Suppressor macrophage (primary cell): ENCODE measurements at regions not wholly inside any gene's neighbourhood (a gene's known extent, or its start where the extent isn't known, plus 50 kb on each side); places are given as distances from the start of the nearest gene placed in this dataset.
"Not testable (repeated sequence)": the region's sequence is repeated elsewhere in the genome, so short reads cannot be mapped to it uniquely, and the experiment has no call there.

Experiments used
- DNase-seq, 4 experiments: peaks; one replicate each; pipeline ENCODE4 v3.0.0-alpha.2; 2020 to 2022

DNA sequence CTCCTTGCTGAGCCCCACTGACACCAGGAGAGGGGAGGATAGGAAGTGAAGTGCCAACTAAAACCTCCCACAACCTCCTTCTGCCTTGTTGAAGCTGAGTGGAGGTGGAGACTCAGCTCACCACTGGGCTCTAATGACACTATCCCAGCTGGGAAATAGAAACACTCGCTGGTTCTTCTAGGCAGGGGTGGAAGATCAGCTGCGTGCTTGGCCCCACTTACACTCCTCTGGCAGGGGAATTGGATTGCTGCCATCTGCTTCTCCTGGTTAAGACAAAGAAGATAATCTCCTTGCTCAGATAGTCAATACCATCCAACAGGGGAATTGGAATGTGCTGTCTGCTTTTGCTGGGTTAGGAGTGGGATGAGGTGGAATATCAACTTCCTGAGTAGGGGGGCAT lies 392.5 kb downstream of the ZNF674 start:
- DNase-seq: no peak

DNA sequence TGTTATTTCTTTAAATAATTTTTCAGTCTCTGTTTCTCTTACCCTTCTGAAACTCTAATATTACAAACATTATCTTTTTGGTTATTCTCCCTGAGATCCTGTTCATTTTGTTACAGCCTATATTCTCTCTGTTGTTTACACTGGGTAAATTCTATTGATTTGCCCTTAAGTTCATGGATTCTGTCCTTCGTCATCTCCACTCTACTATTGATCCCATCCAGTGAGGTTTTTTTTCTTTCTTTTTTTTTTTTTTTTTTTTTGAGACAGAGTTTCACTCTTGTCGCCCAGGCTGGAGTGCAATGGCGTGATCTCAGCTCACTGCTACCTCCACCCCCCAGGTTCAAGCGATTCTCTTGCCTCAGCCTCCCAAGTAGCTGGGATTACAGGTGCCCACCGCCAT lies 393.9 kb downstream of the ZNF674 start:
- DNase-seq: not testable (repeated sequence)

- no peak for DNase-seq
Measured at GRCh38 chrX:46144566-46144965, 400.7 kb downstream of the ZNF674 start.

GRCh38 chrX:46140272-46140671 lies 404.9 kb downstream of the ZNF674 start:
- no peak for DNase-seq

GRCh38 chrX:46130247-46130646 lies 415.0 kb downstream of the ZNF674 start:
- DNase-seq: no peak

GRCh38 chrX:46125111-46125510 lies 420.1 kb downstream of the ZNF674 start:
- DNase-seq: peak; percentile 1 to 48 (median 22)

DNA sequence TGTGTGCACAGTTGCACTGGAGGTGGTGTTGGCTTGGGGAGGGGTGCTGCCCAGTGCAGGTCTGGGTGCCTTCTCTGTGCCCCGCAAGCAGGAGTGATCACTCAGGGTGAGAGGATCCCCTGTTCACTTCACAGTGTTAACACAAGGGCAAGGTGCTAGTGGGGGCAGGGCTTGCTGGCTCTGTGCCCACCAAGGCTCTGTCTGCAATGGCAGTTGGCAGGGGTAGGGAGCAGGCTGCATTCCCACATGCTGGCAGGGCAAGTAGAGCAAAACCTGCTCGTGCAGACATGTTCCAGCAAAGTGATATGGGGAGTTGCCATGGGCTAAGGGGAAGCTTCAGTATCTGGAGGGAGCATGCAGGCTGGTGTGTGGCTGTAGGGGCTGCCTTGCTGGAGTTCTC lies 428.0 kb downstream of the ZNF674 start:
- no peak for DNase-seq

GRCh38 chrX:46087310-46087709 lies 457.9 kb downstream of the ZNF674 start:
- not testable (repeated sequence) for DNase-seq

GRCh38 chrX:46080121-46080520 lies 465.1 kb downstream of the ZNF674 start:
- not testable (repeated sequence) for DNase-seq

DNA sequence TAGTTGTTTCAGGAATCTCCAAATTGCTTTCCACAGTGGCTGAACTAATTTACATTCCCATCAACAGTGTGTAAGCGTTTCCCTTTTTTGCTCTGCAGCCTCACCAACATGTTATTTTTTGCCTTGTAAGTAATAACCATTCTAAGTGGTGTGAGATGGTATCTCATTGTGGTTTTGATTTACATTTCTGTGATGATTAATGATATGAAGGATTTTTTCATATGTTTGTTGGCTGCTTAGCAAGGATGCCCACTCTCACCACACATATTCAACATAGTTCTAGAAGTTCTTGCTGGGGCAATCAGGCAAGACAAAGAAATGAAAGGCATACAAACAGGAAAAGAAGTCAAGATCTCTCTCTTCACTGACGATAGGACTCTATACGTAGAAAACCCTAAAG lies 472.4 kb downstream of the ZNF674 start:
- no peak for DNase-seq

- no peak for DNase-seq
Measured at GRCh38 chrX:46072372-46072771, 472.8 kb downstream of the ZNF674 start.

- no peak for DNase-seq
Measured at GRCh38 chrX:46070421-46070820, 474.8 kb downstream of the ZNF674 start.

- DNase-seq: no peak
Measured at GRCh38 chrX:46059316-46059715, 485.9 kb downstream of the ZNF674 start.

GRCh38 chrX:46044486-46044885 lies 500.7 kb downstream of the ZNF674 start:
- no peak for DNase-seq

GRCh38 chrX:46040001-46040400 lies 505.2 kb downstream of the ZNF674 start:
- DNase-seq: no peak

DNA sequence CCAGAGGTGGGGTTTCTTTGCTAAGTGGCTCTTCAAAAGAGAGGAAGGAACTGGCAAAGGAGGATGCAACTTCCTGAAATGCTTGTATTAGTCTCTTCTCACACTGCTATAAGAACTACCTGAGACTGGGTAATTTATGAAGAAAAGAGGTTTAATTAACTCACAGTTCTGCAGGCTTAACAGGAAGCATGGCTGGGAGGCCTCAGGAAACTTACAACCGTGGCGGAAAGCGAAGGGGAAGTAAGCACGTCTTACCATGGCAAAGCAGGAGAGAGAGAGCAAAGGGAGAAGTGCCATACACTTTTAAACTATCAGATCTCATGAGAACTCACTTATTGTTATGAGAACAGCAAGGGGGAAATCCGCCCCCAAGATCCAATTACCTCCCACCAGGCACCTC lies 505.7 kb downstream of the ZNF674 start:
- peak in 2 of 4 experiments; percentile 0 to 6 for DNase-seq

GRCh38 chrX:46036508-46036907 lies 508.7 kb downstream of the ZNF674 start:
- DNase-seq: no peak

DNA sequence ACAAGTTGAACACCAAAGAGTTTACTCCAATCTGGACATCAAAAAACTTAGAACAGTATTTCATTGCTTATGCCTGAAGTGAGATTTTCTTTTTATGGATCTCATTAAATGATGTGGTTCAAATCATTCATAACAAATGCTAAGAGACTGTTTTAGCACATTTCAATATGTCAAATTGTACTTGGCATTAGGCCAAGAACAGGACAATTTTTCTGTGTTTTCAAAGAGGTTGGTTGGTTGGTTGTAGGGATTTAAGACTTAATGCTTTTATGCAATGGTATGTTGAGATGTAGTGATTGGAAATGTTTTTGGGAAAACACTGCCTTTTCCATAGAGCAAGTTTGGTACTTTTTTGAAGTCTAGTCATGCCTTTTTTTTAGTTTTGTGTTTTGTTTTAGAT lies 510.4 kb downstream of the ZNF674 start:
- no peak for DNase-seq

DNA sequence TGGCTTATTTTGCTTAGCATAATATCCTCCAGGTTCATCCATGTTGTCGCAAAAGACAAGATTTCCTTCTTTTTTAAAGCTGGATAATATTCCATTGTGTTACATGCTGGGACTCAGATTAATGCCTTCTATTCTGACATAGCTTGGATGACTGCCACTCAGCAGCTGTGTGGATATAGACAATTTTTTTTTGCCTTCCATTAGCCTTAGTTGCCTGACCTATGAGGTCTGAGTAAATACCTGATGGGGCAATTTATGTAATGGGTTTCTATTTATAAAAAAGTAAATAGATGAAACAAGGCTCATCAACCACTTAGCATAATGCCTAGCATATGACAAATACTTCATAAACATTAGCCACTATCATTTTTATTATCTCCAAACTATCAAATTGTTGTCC lies 515.4 kb downstream of the ZNF674 start:
- DNase-seq: no peak

GRCh38 chrX:46016296-46016695 lies 528.9 kb downstream of the ZNF674 start:
- no peak for DNase-seq

- DNase-seq: no peak
Measured at GRCh38 chrX:46015653-46016052, 529.6 kb downstream of the ZNF674 start.

- DNase-seq: no peak
Measured at GRCh38 chrX:45992402-45993123, 552.7 kb downstream of the ZNF674 start.

- no peak for DNase-seq
Measured at GRCh38 chrX:45986971-45987370, 558.2 kb downstream of the ZNF674 start.

DNA sequence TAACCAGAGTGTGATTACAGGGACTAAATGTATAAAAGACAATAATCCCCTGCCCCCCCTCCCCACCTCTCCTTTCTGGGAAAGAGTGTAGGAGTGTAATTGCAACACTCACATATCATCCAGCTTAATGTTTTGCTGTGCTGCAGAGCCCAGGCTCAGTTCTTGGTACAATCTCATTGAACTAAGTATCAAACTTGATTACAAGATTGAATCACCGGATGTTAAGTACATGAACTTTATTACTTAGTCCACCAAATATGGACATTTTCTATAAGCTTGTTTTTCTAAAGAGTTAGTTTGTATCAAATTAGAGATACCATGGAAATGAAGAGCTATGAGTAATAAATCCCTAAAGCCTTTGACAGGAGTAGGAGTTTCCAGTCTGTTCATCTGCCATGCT lies 559.1 kb downstream of the ZNF674 start:
- no peak for DNase-seq
